ENCODE measurements at regions not wholly inside any gene's neighbourhood (a gene's known extent, or its start where the extent isn't known, plus 50 kb on each side); places are given as distances from the start of the nearest gene placed in this dataset.

DNA sequence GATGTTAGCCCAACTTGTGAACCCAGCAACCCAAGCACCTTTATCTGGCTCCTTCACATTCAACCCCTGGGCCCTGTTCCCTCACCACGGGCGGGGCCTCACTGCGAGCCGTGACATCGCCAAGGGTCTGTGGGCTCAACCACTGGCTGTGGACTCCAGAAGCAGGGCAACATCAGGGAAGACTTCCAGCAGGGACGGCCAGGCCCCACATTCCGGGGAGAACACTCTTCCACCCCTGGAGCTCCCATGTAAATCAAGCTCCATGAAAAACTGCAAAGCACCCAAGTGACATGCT, 175.3 kb downstream of the ERCC6L2 start (continued):
- TF ChIP-seq HIVEP1 (CRISPR knock-in tag; IDR thresholded peaks at IDR 0.05) (no peak), ZNF398 (CRISPR knock-in tag; IDR thresholded peaks at IDR 0.05) (no peak), LEF1 (IDR thresholded peaks at IDR 0.05) (no peak), RHOXF2B (CRISPR knock-in tag; conservative IDR thresholded peaks at IDR 0.05) (no peak), POLR3G (IDR thresholded peaks at IDR 0.05; ENCODE audit: extremely low read depth, insufficient read length, insufficient replicate concordance) (no peak), NR4A1 (CRISPR knock-in tag; IDR thresholded peaks at IDR 0.05) (no peak), NR4A1 (tag; IDR thresholded peaks at IDR 0.05) (no peak), PTTG1 (tag; IDR thresholded peaks at IDR 0.05; ENCODE audit: low read depth) (no peak), THRB (CRISPR knock-in tag; conservative IDR thresholded peaks at IDR 0.05) (no peak), POLR2A (conservative IDR thresholded peaks at IDR 0.05) (no peak)
- TF ChIP-seq, protein P1, sequence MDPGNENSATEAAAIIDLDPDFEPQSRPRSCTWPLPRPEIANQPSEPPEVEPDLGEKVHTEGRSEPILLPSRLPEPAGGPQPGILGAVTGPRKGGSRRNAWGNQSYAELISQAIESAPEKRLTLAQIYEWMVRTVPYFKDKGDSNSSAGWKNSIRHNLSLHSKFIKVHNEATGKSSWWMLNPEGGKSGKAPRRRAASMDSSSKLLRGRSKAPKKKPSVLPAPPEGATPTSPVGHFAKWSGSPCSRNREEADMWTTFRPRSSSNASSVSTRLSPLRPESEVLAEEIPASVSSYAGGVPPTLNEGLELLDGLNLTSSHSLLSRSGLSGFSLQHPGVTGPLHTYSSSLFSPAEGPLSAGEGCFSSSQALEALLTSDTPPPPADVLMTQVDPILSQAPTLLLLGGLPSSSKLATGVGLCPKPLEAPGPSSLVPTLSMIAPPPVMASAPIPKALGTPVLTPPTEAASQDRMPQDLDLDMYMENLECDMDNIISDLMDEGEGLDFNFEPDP (CRISPR knock-in tag; IDR thresholded peaks at IDR 0.05) = no peak
